NCI-H1105 (cell line): ENCODE measurements at regions not wholly inside any gene's neighbourhood (a gene's known extent, or its start where the extent isn't known, plus 50 kb on each side); places are given as distances from the start of the nearest gene placed in this dataset.
"Not testable (repeated sequence)": the region's sequence is repeated elsewhere in the genome, so short reads cannot be mapped to it uniquely, and the experiment has no call there.

ENCODE experiments used
- DNase-seq: peaks from one replicate; lab custom pipeline; 2025; lab: John Stamatoyannopoulos, UW

DNA sequence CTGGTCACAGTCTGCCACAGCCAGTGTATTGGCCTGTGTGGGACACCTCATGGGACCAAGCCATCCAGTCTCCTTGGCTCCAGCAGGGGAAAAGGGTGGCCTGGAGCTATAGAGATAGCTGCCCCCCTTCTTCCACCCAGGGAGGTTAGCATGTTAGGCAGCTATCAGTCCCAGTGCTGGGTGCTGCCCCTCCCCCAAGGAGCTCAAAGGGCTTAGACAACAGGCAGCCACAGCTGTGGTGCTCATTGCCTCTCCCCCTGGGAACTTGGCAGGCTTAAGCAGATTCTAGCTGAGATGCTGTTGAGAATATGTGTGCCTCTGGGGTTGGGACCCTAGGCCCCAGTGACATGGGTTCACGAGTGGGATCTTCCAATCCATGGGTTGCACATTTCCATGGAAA, 226.0 kb upstream of the PTGER4 start:
- DNase-seq: no peak

DNA sequence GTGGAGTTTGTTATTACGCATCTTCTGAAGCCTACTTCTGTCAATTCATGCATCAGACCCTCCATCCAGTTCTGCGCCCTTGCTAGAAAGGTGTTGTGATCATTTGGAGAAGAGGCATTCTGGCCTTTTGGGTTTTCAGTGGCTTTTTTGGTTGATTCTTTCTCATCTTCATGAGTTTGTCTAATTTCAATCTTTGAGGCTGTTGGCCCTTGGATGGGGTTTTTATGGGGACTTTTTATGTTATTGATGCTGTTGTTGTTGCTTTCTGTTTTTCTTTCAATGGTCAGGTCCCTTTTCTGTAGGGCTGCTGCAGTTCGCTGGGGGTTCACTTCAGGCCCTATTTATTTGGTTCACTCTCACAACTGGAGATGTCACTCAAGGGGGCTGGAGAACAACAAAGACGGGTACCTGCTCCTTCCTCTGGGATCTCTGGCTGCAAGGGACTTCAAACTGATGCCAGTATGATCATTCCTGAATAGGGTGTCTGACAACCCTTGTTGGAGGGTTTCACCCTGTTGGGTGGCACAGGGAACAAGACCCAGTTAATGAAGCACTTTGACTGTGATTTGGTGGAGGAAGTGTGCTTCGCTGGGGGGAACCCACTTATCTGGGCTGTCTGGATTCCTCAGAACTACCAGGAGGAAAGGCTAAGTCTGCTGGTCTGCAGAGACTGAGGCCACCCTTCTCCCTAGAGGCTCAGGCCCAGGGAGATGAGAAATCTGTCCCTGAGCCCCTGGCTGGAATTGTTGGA, 226.7 kb upstream of the PTGER4 start:
- DNase-seq: no peak

DNA sequence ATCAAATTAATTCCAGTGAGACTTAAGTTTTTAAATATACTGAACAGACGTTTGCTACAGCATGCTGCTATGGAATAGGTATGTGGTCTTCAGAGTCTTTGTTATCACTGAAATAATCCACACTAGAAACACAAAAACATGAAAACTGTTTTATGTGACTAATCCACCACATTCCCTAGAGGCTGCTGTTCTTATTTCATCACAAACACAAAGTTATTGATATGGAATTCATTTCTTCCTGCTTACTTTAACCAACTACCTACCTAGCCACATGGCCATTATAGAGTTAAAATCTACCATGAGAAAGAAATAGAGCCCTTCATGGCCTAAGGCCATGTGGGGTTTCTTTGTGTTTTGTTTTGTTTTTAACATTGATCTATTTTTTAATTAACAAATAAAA, 232.3 kb upstream of the PTGER4 start:
- no peak for DNase-seq

DNA sequence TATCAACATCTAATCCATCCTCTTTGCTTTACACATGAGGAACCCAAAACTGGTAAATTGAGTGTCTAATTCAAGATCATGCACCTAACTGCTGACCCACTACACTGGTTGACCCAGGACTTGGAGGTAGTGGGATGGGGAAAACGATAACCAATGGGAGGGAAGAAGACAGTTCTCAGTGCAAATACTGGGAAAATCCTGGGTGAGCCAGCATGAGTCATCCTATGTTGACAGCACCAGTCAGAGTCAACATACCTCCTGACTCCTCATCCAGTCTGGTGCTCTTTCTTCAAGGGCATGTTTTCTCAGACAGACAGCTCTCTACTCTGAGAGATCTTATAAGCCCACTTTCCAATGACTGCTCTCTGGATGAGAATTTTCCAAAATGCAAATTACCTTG, 232.8 kb upstream of the PTGER4 start:
- no peak for DNase-seq

DNA sequence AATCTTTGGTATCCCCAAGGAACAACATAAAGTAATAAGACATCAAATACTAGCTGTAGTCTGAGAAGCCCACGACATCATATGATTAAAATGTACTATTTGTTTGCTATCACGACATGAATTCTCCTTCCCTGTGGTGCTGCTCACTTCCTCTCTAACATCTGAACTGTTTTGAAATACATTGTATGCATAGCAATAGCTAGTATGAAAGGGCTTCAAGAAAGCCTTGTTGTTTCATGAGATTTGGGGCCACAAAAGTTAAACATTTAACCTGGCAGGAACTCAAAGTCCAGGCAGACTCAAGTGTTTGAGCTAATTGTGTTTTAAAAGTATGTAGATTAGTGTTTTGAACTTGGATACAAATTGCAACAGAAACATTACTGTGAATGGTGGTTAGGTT, 237.4 kb upstream of the PTGER4 start:
- DNase-seq: no peak

DNA sequence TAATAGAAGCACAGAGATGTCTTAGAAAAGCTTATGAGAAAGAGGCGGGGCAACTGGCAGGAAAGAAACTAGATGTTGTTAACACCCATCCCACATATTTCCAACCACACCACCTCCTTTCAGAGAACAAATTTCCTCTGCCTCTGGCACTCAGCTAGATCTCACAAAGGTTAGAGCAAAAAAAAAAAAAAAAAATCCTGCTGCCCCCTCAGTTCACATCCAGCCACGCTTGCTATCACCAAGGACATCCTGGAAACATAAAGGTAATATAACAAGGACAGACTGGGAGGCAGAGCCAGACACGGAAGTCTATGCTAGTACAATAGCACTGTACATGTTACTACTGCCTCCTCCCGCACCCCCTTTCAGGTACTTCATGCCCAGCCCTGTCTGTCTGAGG, 238.0 kb upstream of the PTGER4 start:
- DNase-seq: no peak

DNA sequence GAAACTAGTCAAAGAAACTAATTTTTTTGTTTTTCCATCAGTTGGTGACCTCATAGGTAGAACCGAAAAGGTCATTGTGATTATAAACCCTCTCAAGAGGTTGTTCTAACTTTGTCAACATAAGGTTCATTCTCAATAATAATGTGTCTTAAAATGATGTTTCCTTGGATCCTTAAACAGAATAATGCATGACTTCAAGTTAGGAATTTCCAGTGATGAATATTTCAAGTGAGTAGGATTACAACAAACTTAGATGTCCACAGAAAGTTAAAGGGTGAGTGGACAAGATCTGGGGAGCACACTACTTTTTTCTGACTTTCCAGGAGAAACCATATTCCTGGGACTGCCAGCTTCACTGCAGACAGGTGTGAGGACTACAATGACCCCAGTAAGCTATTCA, 239.0 kb upstream of the PTGER4 start:
- no peak for DNase-seq

DNA sequence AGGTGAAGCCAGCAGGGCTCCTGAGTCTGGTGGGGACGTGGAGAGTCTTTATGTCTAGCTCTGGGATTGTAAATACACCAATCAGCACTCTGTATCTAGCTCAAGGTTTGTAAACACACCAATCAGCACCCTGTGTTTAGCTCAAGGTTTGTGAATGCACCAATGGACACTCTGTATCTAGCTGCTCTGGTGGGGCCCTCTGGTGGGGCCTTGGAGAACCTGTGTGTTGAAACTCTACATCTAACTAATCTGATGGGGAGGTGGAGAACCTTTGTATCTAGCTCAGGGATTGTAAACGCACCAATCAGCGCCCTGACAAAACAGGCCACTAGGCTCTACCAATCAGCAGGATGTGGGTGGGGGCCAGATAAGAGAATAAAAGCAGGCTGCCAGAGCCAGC, 240.6 kb upstream of the PTGER4 start:
- DNase-seq: not testable (repeated sequence)

DNA sequence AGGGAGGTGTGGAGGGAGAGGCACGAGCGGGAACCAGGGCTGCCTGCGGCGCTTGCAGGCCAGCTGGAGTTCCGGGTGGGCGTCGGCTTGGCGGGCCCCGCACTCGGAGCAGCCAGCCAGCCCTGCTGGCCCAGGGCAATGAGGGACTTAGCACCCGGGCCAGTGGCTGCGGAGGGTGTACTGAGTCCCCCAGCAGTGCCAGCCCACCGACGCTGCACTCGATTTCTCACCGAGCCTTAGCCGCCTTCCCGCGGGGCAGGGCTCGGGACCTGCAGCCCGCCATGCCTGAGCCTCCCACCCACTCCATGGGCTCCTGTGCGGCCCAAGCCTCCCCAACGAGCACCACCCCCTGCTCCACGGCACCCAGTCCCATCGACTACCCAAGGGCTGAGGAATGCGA, 241.1 kb upstream of the PTGER4 start:
- DNase-seq: not testable (repeated sequence)

DNA sequence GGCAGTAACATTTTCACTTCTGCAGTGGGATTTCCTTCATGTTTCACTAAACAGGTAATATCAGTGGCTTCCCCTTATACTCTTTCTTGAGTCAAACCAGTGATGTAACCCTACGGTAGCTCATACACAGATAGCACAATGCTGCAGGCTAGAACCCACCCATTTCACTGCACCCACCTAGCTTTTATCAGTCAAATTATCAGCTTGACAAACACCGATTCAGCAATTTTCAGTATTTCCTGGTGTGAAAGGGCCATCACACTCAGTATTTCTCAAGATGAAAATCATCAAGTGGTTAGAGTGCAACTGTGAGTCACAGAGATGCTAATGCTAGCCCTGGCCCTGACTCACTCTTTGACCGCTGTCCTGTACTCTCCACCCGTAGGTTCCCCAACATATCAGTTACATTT, 242.3 kb upstream of the PTGER4 start:
- no peak for DNase-seq

DNA sequence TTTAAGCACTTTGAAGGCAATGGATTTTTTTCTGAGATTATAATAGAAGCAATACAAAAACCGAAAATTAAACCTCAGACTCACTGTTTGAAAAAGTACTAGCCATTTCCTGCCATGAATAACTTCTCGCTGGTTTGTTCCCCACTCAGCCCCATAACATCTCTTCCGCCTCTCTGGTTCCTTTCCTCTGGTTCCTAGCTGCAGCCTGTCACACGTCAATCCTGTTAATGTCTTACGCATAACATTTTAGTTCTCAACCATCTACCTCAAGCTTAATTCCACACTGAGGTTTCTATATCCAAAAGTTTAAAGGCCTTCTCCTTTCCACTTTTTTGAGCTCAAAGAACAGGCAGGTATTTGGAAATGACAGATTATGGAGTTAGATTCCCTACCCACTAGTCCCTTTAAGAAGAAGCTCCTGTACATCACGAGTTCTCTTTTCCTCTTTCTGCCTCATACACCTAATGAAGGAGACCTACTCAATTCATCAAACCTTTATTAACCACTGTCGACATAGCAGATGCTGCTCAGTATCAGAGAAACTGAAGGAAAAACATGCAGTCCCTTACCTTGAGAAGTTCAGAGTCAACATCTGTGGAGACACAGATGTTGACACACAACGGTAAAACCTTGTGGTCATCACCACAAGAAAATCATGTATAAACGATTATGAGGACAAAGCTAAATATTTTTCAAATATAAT, 243.0 kb upstream of the PTGER4 start:
- no peak for DNase-seq

DNA sequence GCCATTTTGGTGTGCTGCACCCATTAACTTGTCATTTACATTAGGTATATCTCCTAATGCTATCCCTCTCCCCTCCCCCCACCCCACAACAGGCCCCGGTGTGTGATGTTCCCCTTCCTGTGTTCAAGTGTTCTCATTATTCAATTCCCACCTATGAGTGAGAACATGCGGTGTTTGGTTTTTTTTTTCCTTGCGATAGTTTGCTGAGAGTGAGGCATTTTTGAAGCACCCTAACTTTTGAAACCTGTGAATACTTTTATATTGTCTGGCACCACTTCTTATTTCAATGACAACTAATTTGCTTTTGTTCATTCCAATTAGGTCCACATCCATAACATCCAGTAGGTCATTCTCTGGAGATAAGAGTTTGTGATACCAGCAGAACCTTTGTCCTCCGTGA, 244.0 kb upstream of the PTGER4 start:
- not testable (repeated sequence) for DNase-seq

DNA sequence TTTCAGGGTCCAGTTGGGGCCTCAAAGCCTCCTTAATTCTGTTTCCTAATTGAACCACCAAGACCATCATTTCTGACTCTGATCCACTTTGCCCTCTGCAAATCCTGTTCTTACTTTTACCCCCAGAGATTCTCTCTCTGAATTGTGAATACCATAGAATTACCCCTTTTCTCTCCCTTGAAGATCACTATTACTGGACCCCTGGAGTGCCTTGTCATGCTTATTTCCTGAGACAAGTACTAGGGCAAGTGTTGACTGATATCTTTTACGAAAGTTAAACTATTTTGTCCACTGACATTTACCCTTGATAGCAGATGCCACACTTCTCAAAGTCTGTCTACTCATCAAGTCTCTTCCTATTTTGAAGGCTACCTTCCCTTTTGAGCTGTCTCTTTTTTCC, 246.9 kb upstream of the PTGER4 start:
- no peak for DNase-seq

DNA sequence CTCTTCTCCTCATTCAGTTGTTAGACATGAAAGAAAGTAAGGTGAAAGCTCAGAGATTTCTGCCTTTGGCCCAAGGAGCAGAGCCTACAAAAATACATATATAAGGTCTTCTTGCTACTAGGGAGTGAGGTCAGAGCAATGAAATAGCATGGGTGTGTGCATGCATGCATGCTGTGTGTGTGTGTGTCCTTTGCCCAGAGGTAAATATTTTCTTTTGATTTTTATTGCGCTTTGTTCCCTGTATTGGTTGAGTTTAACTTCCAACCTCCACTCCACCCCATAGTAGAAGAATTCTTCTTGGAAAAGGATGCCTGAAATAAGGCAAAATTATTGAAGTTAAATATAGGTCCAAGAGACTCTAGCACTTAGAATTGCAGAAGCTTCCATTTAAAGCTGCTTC, 248.0 kb upstream of the PTGER4 start:
- DNase-seq: no peak

DNA sequence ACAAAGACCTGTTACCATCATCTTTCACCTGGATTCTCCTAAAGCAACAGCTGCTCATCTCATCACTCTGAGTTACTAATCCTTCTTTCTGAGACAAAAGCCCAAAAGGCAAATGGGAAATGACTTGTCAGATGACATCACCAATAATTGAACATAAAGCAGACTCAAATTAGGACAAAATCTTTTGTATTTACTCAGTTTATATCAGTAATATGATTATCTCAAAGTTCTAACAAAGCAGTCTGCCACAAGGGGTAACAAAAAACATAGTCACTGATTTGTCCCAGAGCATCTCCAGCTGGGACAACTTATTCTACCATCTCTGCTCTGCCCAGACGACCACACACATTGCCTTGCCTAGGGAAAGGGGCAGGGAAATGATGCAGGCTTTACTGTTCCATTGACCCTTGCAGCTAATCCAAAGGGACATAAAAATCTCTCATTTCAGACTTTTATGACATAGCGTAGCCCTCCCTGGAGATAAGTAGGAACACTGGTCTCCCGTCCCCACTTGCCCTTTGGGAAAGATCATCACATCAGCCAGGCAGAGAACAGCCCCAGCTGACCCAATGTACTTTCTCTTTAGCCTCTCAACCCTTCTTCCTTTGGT, 249.5 kb upstream of the PTGER4 start:
- DNase-seq: no peak

DNA sequence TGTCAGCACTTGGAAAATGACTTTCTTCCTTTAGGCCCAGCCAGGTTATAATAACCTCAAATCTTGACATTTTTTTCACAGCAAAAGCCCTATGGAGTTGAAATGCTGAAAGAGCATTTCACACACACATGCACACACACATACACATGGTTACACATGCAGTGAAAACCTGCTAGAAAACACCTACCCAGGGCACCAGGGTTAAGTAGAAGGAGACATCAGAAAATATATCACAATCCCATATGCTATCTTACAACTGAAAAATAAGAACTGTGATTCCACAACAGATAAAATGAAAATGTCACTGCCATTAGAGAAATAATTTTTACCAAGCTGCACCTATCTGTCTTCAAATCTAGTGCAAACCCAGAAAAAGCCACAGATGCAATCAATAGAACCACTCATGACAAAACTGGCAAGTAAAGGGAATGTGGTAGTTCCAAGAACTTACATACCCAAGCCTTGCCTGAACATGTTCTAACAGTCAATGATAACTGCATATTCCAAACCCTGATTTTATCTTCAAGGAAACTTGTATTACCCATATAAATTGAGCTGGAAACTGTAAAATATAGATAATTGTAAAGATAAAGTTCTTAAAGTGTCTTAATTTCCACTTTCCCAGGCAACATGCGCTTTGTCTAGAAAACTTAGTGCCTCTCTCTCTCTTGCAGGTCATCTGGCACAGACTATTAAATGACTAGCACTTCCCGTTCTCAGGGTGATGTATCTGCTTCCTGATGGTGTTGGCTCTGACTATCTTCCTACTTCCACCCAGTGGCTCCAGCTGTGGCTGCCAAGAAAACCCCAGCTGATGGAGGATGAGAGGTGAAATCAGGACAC, 250.2 kb upstream of the PTGER4 start:
- DNase-seq: no peak

DNA sequence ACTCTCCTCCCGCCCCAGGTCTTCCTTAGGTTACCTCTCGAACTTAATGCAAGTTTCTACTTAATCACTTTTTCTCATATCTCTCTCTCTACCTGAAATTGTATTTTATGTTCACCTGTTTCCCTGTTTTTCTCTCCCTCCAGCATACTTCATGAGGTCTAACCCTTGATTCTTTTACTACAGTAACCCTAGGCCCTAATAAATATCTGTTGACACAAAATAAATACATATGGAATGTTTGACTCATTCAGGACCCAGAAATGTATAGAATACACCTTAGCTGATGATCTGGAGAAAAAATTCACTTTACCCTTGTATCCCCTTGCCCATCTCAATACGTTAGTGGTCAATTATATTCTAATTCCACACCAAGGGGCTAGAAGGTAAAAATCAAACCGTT, 250.9 kb upstream of the PTGER4 start:
- DNase-seq: no peak

DNA sequence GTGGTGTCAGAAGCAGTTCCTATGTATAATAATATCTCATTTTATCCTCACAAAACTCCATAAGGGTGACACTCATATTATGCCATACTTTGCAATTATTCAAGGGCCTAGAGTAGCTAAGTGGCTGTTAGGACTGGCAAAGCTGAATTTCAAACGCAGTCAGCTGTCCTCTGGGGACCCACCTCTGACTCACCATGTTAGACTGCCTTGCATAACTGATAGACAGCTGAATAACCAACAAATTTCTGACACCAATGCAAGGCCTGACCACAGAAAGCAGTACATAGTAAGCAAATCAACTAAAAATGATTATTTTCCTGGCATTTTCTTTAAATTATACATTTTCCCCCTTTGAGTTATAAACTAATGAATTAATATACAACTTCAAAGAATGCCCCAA, 251.6 kb upstream of the PTGER4 start:
- DNase-seq: no peak

DNA sequence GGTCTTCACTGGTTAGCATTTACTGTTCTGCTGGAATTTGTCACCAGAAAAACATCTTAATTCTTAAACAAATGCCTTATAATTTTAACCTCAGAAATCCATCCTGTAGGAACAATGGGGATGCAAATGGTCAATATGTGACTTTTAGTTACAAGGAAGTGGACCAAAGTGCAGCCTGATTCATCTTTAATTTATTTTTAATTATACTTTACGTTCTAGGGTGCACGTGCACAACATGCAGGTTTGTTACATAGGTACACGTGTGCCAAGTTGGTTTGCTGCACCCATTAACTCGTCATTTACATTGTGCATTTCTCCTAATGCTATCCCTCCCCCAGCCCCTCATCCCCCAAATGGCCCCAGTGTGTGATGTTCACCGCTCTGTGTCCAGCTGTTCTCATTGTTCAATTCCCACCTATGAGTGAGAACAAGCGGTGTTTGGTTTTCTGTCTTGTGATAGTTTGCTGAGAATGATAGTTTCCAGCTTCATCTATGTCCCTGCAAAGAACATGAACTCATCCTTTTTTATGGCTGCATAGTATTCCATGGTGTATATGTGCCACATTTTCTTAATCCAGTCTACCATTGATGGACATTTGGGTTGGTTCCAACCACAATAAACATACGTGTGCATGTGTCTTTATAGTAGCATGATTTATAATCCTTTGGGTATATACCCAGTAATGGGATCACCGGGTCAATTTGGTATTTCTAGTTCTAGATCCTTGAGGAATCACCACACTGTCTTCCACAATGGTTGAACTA, 262.5 kb upstream of the PTGER4 start:
- DNase-seq: not testable (repeated sequence)

DNA sequence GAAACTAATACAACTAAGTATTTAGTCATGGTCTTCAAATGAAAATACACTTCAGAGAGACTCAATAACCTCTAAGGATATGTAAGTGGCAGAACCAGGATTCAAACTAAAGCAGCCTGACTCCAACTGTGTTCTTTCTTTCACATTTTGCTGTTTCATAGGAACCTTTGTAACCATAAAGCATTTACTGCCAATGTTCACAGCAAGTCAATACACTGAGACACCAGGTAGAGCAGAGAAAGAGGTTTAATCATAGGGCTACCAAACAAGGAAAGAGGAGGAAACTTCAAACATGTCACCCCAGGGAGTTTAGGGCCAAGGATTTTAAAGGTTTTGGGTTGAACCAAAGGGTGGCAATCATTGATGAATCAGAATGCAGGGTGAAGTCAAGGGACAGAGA, 263.1 kb upstream of the PTGER4 start:
- no peak for DNase-seq

DNA sequence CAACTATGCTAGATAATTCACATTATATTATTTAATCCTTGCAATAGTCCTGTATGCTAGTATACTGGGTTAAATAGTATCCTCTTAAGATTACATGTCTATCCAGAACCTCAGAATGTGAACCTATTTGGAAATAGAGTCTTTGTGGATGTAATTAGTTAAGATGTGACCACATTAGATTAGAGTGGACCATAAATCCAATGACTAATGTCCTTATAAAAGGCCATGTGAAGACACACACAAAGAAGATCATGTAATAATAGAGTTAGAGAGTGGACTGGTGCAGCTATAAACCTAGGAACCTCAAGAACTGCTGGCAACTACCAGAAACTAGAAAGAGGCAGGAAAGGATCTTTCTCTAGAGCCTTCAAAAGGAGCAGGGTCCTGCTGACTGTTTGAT, 263.6 kb upstream of the PTGER4 start:
- no peak for DNase-seq

DNA sequence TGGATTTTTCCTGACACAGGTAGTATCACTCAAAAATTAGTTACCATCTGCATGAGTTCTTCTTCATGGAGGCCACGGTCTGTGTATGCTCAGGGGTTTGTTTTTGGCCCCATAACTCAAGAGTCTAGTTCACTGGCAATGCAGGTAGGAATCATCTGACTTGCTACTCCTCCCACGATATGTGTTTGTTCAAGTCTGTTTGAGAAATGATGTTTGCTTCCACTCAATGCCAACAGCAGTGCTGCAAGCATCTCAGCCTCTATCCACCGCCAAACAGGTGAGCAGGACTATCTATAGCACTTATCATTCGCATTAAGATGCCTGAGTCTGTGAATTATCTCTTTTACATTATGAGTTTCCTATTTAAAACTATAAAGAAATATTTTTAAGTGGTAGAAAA, 264.8 kb upstream of the PTGER4 start:
- no peak for DNase-seq
